OCI-LY1 (cell line): ENCODE measurements at regions not wholly inside any gene's neighbourhood (a gene's known extent, or its start where the extent isn't known, plus 50 kb on each side); places are given as distances from the start of the nearest gene placed in this dataset.

Experiments used
- H2AFZ ChIP-seq: fragments of 200-600 bp; sonication (generic), shearing (Covaris generic); 2 replicates; pipeline ENCODE4 v1.6.0; 2014; ENCODE audit warnings: antibody characterized with exemption, mild to moderate bottlenecking, low read length
- H3F3A ChIP-seq: fragments of 200-600 bp; sonication (generic), shearing (Covaris generic); 2 replicates; pipeline ENCODE4 v1.6.0; 2014; ENCODE audit warnings: mild to moderate bottlenecking, antibody characterized with exemption, low read length, moderate library complexity; ENCODE audit not compliant: insufficient read depth
- H3K27ac ChIP-seq: fragments of 200-600 bp; sonication (generic); 2 replicates; pipeline ENCODE4 v1.5.1; 2014; ENCODE audit warnings: low read length, mixed run types, mild to moderate bottlenecking, low read depth; ENCODE audit not compliant: poor library complexity, severe bottlenecking
- H3K27me3 ChIP-seq: fragments of 200-600 bp; sonication (generic); 2 replicates; pipeline ENCODE4 v1.6.0; 2014; ENCODE audit warnings: antibody characterized with exemption, mild to moderate bottlenecking, low read length, moderate library complexity; ENCODE audit not compliant: insufficient read depth
- H3K36me3 ChIP-seq: fragments of 200-600 bp; sonication (generic); 2 replicates; pipeline ENCODE4 v1.6.1; 2014; ENCODE audit warnings: mild to moderate bottlenecking, antibody characterized with exemption, low read length, moderate library complexity, mixed read lengths; ENCODE audit not compliant: insufficient read depth
- H3K4me1 ChIP-seq: fragments of 200-600 bp; sonication (generic); 2 replicates; pipeline ENCODE4 v1.5.1; 2014; ENCODE audit warnings: mild to moderate bottlenecking, low read length, moderate library complexity; ENCODE audit not compliant: insufficient read depth, severe bottlenecking
- H3K4me2 ChIP-seq: fragments of 200-600 bp; sonication (generic), shearing (Covaris generic); 2 replicates; pipeline ENCODE4 v1.6.1; 2014; ENCODE audit warnings: low read length
- H3K4me3 ChIP-seq: fragments of 200-600 bp; sonication (generic); 2 replicates; pipeline ENCODE4 v1.5.1; 2014; ENCODE audit warnings: low read length, low read depth, mild to moderate bottlenecking, mixed read lengths; ENCODE audit not compliant: poor library complexity, severe bottlenecking
- H3K79me2 ChIP-seq: fragments of 200-600 bp; shearing (Covaris generic); 2 replicates; pipeline ENCODE4 v1.6.1; 2016; ENCODE audit warnings: mixed run types, low read length, mixed read lengths; ENCODE audit not compliant: insufficient read depth
- H3K9ac ChIP-seq: fragments of 200-600 bp; sonication (generic), shearing (Covaris generic); 2 replicates; pipeline ENCODE4 v1.6.1; 2014; ENCODE audit warnings: mild to moderate bottlenecking, low read length, mixed read lengths
- H3K9me2 ChIP-seq: fragments of 200-600 bp; sonication (generic), shearing (Covaris generic); 2 replicates; pipeline ENCODE4 v1.6.1; 2014; ENCODE audit warnings: low read depth, mild to moderate bottlenecking, low read length, mixed read lengths
- H3K9me3 ChIP-seq: fragments of 200-600 bp; shearing (Covaris generic); 2 replicates; pipeline ENCODE4 v1.6.1; 2014; ENCODE audit warnings: low read length, mixed read lengths
- H4K20me1 ChIP-seq: fragments of 200-600 bp; sonication (generic), shearing (Covaris generic); 2 replicates; pipeline ENCODE4 v1.6.0; 2016; ENCODE audit warnings: mild to moderate bottlenecking, low read length; ENCODE audit not compliant: insufficient read depth
- EZH2 ChIP-seq: fragments of 200-600 bp; sonication (generic), shearing (Covaris generic); IDR thresholded peaks from 2 replicates; pipeline ENCODE4 v1.8.0; 2017; ENCODE audit warnings: borderline replicate concordance, mixed run types, mild to moderate bottlenecking, antibody characterized with exemption, low read length, moderate library complexity, mixed read lengths
- TF ChIP-seq, protein P1 (sequence below): fragments of 200-600 bp; sonication (generic), shearing (Covaris generic); IDR thresholded peaks from 2 replicates; pipeline ENCODE4 v1.5.1; 2017; ENCODE audit warnings: mild to moderate bottlenecking, antibody characterized with exemption, low read length, moderate library complexity, mixed read lengths

DNA sequence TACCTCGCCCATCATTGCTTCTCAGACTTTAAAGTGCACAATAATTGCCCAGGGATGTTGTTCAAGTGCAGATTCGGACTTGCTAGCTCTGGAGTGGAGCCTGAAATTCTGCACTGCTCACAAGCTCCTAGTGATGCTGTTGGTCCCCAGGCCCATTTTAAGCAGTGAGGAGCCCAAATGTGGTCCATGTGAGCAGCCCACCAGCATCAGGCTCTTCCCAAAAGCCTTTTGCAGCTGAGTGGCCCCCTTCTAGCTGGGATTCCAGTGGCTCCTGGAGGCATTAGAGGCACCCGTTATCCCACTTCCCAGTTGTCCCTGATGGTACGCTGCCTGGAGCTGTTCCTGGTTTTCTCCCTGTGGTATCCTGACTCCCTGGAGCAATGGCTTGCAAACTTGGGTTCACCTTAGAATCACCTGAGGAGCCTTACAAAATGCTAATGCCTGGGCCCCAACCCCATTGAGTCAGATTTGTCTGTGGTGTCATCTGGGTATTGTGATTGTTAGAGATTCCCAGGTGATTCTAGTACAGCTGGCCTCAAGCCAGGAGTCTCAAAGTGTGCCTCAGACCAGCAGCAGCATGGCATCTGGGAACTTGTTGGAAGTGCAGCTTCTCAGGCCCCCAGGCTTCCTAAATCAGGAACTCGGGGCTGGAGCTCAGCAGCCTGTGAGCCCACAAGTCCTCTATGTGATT, 186.9 kb upstream of the SLC24A3 start:
- H3K4me1 ChIP-seq, result no peaks in the 10 kb centered on the region
- H3F3A ChIP-seq, result no peaks in the 10 kb centered on the region
- H3K27ac ChIP-seq, result no peak overlapping the region
- no peaks in the 10 kb centered on the region for H3K9me2 ChIP-seq
- H3K9me3 ChIP-seq, result no peaks in the 10 kb centered on the region
- H2AFZ ChIP-seq, result no peak overlapping the region
- H4K20me1 ChIP-seq, result no peaks in the 10 kb centered on the region
- H3K36me3 ChIP-seq, result no peaks in the 10 kb centered on the region
- H3K4me2 ChIP-seq, result no peak overlapping the region
- H3K9ac ChIP-seq, result no peak overlapping the region
- no peaks in the 10 kb centered on the region for H3K79me2 ChIP-seq
- no peaks in the 10 kb centered on the region for H3K27me3 ChIP-seq
- H3K4me3 ChIP-seq, result no peak overlapping the region
- TF ChIP-seq EZH2, result no peak
- TF ChIP-seq, protein P1, sequence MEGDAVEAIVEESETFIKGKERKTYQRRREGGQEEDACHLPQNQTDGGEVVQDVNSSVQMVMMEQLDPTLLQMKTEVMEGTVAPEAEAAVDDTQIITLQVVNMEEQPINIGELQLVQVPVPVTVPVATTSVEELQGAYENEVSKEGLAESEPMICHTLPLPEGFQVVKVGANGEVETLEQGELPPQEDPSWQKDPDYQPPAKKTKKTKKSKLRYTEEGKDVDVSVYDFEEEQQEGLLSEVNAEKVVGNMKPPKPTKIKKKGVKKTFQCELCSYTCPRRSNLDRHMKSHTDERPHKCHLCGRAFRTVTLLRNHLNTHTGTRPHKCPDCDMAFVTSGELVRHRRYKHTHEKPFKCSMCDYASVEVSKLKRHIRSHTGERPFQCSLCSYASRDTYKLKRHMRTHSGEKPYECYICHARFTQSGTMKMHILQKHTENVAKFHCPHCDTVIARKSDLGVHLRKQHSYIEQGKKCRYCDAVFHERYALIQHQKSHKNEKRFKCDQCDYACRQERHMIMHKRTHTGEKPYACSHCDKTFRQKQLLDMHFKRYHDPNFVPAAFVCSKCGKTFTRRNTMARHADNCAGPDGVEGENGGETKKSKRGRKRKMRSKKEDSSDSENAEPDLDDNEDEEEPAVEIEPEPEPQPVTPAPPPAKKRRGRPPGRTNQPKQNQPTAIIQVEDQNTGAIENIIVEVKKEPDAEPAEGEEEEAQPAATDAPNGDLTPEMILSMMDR, result no peak

- Histone ChIP-seq H3K4me3 (no peak overlapping the region), H3K9me3 (no peaks in the 10 kb centered on the region), H3K27ac (no peak overlapping the region), H3K4me2 (no peak overlapping the region), H3K27me3 (no peaks in the 10 kb centered on the region), H4K20me1 (no peaks in the 10 kb centered on the region), H3K79me2 (no peaks in the 10 kb centered on the region), H3K36me3 (no peaks in the 10 kb centered on the region), H3K9me2 (no peaks in the 10 kb centered on the region), H3F3A (no peaks in the 10 kb centered on the region), H3K4me1 (no peaks in the 10 kb centered on the region), H2AFZ (no peak overlapping the region), H3K9ac (no peak overlapping the region)
- no peak for TF ChIP-seq EZH2
- TF ChIP-seq, protein P1, result no peak
Measured at GRCh38 chr20:19026121-19026878, 186.1 kb upstream of the SLC24A3 start.

DNA sequence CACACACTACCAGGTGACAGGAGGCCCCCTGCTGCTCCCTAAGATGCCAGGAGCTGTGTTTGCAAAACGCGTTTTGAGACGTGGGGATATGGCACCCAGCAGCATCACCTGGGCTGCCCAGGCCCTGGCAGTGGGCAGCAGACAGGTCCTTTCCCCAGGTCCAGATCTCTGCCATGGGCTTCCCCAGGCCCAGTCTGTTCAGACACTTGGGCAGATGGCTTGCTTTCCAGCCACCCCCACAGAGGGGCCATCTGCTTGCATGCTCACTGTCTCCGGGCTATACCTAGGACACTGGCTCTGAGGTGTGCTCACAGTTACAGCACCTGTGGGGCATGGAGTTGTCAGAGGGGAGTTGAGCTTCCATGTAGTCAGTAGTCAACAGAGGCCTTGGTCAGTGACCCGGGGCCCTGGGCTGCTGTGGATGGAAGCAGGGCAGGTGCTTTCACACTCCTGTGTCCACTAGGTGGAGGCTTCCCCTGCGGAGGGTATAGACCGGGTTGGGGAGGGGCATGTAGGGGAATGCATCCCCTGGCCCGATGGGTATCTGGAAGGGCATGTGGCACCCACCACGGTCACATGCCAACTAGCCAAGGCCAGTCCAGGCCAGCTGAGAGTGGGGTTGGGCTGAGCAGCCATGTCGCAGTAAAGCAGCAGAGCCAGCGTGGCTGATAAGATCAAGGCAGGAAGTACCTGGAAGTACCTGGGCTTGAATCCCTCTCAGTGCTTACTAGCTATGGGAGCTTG, 185.4 kb upstream of the SLC24A3 start:
- Histone ChIP-seq H3K4me3 (no peak overlapping the region), H4K20me1 (no peaks in the 10 kb centered on the region), H3F3A (no peaks in the 10 kb centered on the region), H3K27ac (no peak overlapping the region), H3K9ac (no peak overlapping the region), H3K4me2 (no peak overlapping the region), H3K9me2 (no peaks in the 10 kb centered on the region), H3K4me1 (no peaks in the 10 kb centered on the region), H3K79me2 (no peaks in the 10 kb centered on the region), H3K36me3 (no peaks in the 10 kb centered on the region), H2AFZ (no peak overlapping the region), H3K27me3 (no peaks in the 10 kb centered on the region), H3K9me3 (no peaks in the 10 kb centered on the region)
- no peak for TF ChIP-seq EZH2
